Endothelial cell of umbilical vein (primary cell): ENCODE measurements at regions not wholly inside any gene's neighbourhood (a gene's known extent, or its start where the extent isn't known, plus 50 kb on each side); places are given as distances from the start of the nearest gene placed in this dataset.

ENCODE experiments used
- EZH2 ChIP-seq: IDR thresholded peaks from 2 replicates; pipeline ENCODE4 v1.6.1; 2012; ENCODE audit warnings: borderline replicate concordance, low read depth, mild to moderate bottlenecking, moderate library complexity, low read length, inconsistent platforms; ENCODE audit not compliant: severe bottlenecking
- FOS ChIP-seq: IDR thresholded peaks from 2 replicates; pipeline ENCODE4 v1.6.1; 2011; ENCODE audit warnings: mild to moderate bottlenecking, low read length, moderate library complexity, borderline replicate concordance; ENCODE audit not compliant: insufficient read depth
- JUN ChIP-seq: IDR thresholded peaks from 2 replicates; pipeline ENCODE4 v1.6.1; 2011; ENCODE audit warnings: borderline replicate concordance, low read depth; ENCODE audit not compliant: insufficient read length, insufficient read depth
- POLR2A ChIP-seq: IDR thresholded peaks from 2 replicates; pipeline ENCODE4 v1.6.1; 2012; ENCODE audit warnings: low read depth, mild to moderate bottlenecking, control low read depth, low read length
- POLR2AphosphoS5 ChIP-seq: IDR thresholded peaks from 2 replicates; pipeline ENCODE4 v1.6.1; 2012; ENCODE audit warnings: low read depth, mild to moderate bottlenecking, control low read depth, low read length, moderate library complexity; ENCODE audit not compliant: insufficient read depth
- TF ChIP-seq, protein P1 (sequence below), 2 donors: IDR thresholded peaks; 1 replicate in 1 of 2; 2 replicates in 1 of 2; pipeline ENCODE4 v1.5.1; 2011; ENCODE audit warnings: low read length in 2 of 2, mild to moderate bottlenecking in 2 of 2, moderate library complexity in 2 of 2, control low read depth in 1 of 2, inconsistent platforms in 1 of 2, low read depth in 1 of 2; ENCODE audit not compliant: insufficient read depth in 1 of 2; ENCODE audit errors: extremely low read depth in 1 of 2
- TF ChIP-seq, protein P2 (sequence below): IDR thresholded peaks from 2 replicates; pipeline ENCODE4 v1.6.1; 2011; ENCODE audit not compliant: insufficient read depth, insufficient read length

DNA sequence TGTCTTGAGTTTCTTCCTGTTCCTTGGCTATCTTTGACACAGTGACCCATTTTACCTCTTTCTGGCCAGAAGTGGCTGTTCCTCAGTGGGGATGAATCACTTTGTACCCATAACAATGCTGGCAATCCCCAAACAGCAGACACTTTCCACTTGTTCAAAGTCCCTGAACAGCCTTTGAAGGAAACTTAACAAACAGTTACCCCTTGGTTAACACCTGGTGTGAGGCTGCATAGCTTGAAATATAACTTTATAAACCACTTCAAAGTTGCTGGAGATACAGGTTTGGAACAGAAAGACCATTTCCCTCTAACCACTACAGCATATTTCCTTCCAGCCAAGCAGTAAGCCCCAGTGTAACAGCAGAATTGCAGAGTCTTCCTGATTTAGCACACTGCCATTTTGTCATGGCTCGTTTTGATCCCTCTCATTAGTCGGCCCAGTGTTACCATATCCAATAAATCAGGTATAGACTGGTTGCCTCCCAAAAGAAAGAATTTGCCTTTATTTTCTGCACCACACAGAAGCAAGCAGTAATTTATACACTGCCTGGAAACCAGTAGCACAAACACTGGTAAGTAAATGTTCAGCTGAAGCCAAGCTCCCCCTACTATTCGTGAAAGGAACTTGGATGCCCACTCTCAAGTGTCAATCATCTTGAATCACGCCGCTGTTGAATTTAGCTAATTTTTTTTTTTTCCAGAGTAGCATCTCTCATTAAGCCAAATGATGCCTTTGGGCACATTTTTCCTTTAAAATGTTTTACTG lies 225.9 kb downstream of the PIK3R1 start:
- no peak for TF ChIP-seq EZH2
- no peak for TF ChIP-seq POLR2AphosphoS5
- no peak for TF ChIP-seq JUN
- no peak for TF ChIP-seq POLR2A
- TF ChIP-seq, protein P1, sequence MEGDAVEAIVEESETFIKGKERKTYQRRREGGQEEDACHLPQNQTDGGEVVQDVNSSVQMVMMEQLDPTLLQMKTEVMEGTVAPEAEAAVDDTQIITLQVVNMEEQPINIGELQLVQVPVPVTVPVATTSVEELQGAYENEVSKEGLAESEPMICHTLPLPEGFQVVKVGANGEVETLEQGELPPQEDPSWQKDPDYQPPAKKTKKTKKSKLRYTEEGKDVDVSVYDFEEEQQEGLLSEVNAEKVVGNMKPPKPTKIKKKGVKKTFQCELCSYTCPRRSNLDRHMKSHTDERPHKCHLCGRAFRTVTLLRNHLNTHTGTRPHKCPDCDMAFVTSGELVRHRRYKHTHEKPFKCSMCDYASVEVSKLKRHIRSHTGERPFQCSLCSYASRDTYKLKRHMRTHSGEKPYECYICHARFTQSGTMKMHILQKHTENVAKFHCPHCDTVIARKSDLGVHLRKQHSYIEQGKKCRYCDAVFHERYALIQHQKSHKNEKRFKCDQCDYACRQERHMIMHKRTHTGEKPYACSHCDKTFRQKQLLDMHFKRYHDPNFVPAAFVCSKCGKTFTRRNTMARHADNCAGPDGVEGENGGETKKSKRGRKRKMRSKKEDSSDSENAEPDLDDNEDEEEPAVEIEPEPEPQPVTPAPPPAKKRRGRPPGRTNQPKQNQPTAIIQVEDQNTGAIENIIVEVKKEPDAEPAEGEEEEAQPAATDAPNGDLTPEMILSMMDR (IDR thresholded peaks at IDR 0.05; ENCODE audit: extremely low read depth in 1 of 2, insufficient read depth in 1 of 2, low read depth in 1 of 2, low read length in 2 of 2) = no peak
- TF ChIP-seq, protein P2, sequence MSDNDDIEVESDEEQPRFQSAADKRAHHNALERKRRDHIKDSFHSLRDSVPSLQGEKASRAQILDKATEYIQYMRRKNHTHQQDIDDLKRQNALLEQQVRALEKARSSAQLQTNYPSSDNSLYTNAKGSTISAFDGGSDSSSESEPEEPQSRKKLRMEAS = no peak
- TF ChIP-seq FOS = no peak
